GM12878 (cell line): ENCODE measurements at regions not wholly inside any gene's neighbourhood (a gene's known extent, or its start where the extent isn't known, plus 50 kb on each side); places are given as distances from the start of the nearest gene placed in this dataset.
"Not testable (repeated sequence)": the region's sequence is repeated elsewhere in the genome, so short reads cannot be mapped to it uniquely, and the experiment has no call there.

ENCODE experiments used
- ATAC-seq: fragments of 200-7000 bp; cut with Tn5 transposase; 3 replicates; pipeline ENCODE4 v1.9.1; 2020; ENCODE audit warnings: mild to moderate bottlenecking, moderate library complexity
- BruUV-seq: library from RNA; stranded (reverse); fragments of 400-500 nt; replicated peaks from 2 replicates; lab custom pipeline; 2021; lab: Mats Ljungman, UMichigan
- CTCF ChIA-PET: fragments of 300-600 bp; sonication (Branson Sonifier 250); formaldehyde crosslinking; extraction: SDS; loops from one replicate; lab custom pipeline; 2021; ENCODE audit warnings: inconsistent platforms; lab: Yijun Ruan, JAX
- POLR2A ChIA-PET: fragments of 350-600 bp; formaldehyde crosslinking; extraction: SDS; loops from one replicate; lab custom pipeline; 2021; ENCODE audit warnings: inconsistent platforms; lab: Charles Lee
- RAD21 ChIA-PET: fragments of 300-600 bp; sonication (Branson Sonifier 250); formaldehyde crosslinking; loops from one replicate; lab custom pipeline; 2023; ENCODE audit warnings: antibody characterized with exemption; ENCODE audit not compliant: unreplicated experiment; lab: Charles Lee
- SMC1A ChIA-PET: fragments of 300-600 bp; sonication (Branson Sonifier 250); formaldehyde crosslinking; loops from one replicate; lab custom pipeline; 2023; ENCODE audit not compliant: unreplicated experiment, uncharacterized antibody; lab: Charles Lee
- DNase-seq: peaks from one replicate; pipeline ENCODE4 v3.0.0-alpha.2; 2011; ENCODE audit warnings: low read depth, low spot score
- FAIRE-seq: peaks from 3 replicates; lab custom pipeline; 2011; peaks lifted over from hg19 to GRCh38; lab: Jason Lieb, UNC
- H2AFZ ChIP-seq: 2 replicates; pipeline ENCODE4 v1.6.0; 2011; ENCODE audit warnings: low read depth, low read length, control low read depth; ENCODE audit not compliant: control insufficient read depth
- H3K27ac ChIP-seq: 2 replicates; pipeline ENCODE4 v1.5.1; 2011; ENCODE audit warnings: control low read depth; ENCODE audit not compliant: control insufficient read depth, insufficient read depth
- H3K27me3 ChIP-seq, 2 experiments: replicated peaks in 1 of 2; 2 replicates each; pipeline versions ENCODE4 v1.6.0 to v1.6.1; 2011; ENCODE audit warnings: low read length in 1 of 2; ENCODE audit not compliant: control insufficient read depth in 2 of 2, insufficient read depth in 2 of 2
- H3K36me3 ChIP-seq, 2 experiments: 2 replicates each; pipeline ENCODE4 v1.5.1; 2011; ENCODE audit warnings: low read length in 1 of 2; ENCODE audit not compliant: control insufficient read depth in 2 of 2, insufficient read depth in 2 of 2
- H3K4me1 ChIP-seq: 2 replicates; pipeline ENCODE4 v1.6.1; 2011; ENCODE audit warnings: mild to moderate bottlenecking, low read length, moderate library complexity, mixed read lengths; ENCODE audit not compliant: control insufficient read depth, insufficient read depth
- H3K4me2 ChIP-seq: 2 replicates; pipeline ENCODE4 v1.6.0; 2011; ENCODE audit warnings: control low read depth; ENCODE audit not compliant: control insufficient read depth, insufficient read depth
- H3K4me3 ChIP-seq: fragments of 200-600 bp; sonication (generic); 2 replicates; pipeline ENCODE4 v1.5.1; 2016
- H3K79me2 ChIP-seq: 2 replicates; pipeline ENCODE4 v1.6.0; 2011; ENCODE audit warnings: low read length; ENCODE audit not compliant: control insufficient read depth, insufficient read depth
- H3K9ac ChIP-seq: 2 replicates; pipeline ENCODE4 v1.8.0; 2011; ENCODE audit warnings: low read length, control low read depth, mixed read lengths; ENCODE audit not compliant: control insufficient read depth, insufficient read depth
- H3K9me3 ChIP-seq: replicated peaks from 3 replicates; pipeline ENCODE4 v1.5.1; 2011; ENCODE audit warnings: mild to moderate bottlenecking, low read length; ENCODE audit not compliant: control insufficient read depth, insufficient read depth
- H4K20me1 ChIP-seq: 2 replicates; pipeline ENCODE4 v1.6.0; 2011; ENCODE audit not compliant: control insufficient read depth, insufficient read depth
- BHLHE40 ChIP-seq, 2 experiments: fragments of 450-650 bp in 1 of 2; IDR thresholded peaks; 2 replicates each; pipeline ENCODE4 v1.6.1; 2011 to 2017; ENCODE audit warnings: low read depth in 2 of 2, borderline replicate concordance in 1 of 2, improper control_type of control experiment in 1 of 2, low read length in 1 of 2, mild to moderate bottlenecking in 1 of 2
- BMI1 ChIP-seq: fragments of 450-650 bp; IDR thresholded peaks from 2 replicates; pipeline ENCODE4 v1.6.1; 2016; ENCODE audit warnings: mild to moderate bottlenecking, moderate library complexity, borderline replicate concordance
- DPF2 ChIP-seq: fragments of 450-650 bp; IDR thresholded peaks from 2 replicates; pipeline ENCODE4 v1.6.1; 2017; ENCODE audit warnings: mild to moderate bottlenecking
- ELK1 ChIP-seq: IDR thresholded peaks from 2 replicates; pipeline ENCODE4 v1.6.1; 2012; ENCODE audit warnings: low read depth, low read length, improper control_type of control experiment
- ESRRA ChIP-seq: IDR thresholded peaks from 2 replicates; pipeline ENCODE4 v1.6.1; 2012; ENCODE audit warnings: mild to moderate bottlenecking, low read length, improper control_type of control experiment
- ETV6 ChIP-seq, 2 experiments: fragments of 450-650 bp in 1 of 2; IDR thresholded peaks in 1 of 2; conservative IDR thresholded peaks in 1 of 2; 2 replicates each; pipeline ENCODE4 v1.6.1; 2014; ENCODE audit warnings: antibody characterized with exemption in 1 of 2, borderline replicate concordance in 1 of 2, low read depth in 1 of 2, mild to moderate bottlenecking in 1 of 2, moderate library complexity in 1 of 2
- KLF5 ChIP-seq: fragments of 450-650 bp; IDR thresholded peaks from 2 replicates; pipeline ENCODE4 v1.6.1; 2014; ENCODE audit warnings: mild to moderate bottlenecking; ENCODE audit not compliant: partially characterized antibody
- MAX ChIP-seq: IDR thresholded peaks from 2 replicates; pipeline ENCODE4 v1.6.1; 2012; ENCODE audit warnings: low read depth, low read length, improper control_type of control experiment
- PAX5 ChIP-seq: IDR thresholded peaks from 2 replicates; pipeline ENCODE4 v1.6.1; 2011; ENCODE audit warnings: low read depth, low read length, borderline replicate concordance
- POLR2AphosphoS5 ChIP-seq: IDR thresholded peaks from 2 replicates; pipeline ENCODE4 v1.6.1; 2011; ENCODE audit warnings: mild to moderate bottlenecking, low read length, inconsistent platforms
- RAD51 ChIP-seq: fragments of 450-650 bp; IDR thresholded peaks from 2 replicates; pipeline ENCODE4 v1.6.1; 2016; ENCODE audit warnings: moderate library complexity, mild to moderate bottlenecking, inconsistent platforms
- SMAD1 ChIP-seq: fragments of 450-650 bp; IDR thresholded peaks from 2 replicates; pipeline ENCODE4 v1.6.1; 2018; ENCODE audit warnings: mild to moderate bottlenecking, low read depth; ENCODE audit not compliant: partially characterized antibody
- SMAD5 ChIP-seq: IDR thresholded peaks from 2 replicates; pipeline ENCODE4 v1.6.1; 2016; ENCODE audit warnings: antibody characterized with exemption, low read depth
- SMC3 ChIP-seq: IDR thresholded peaks from 2 replicates; pipeline ENCODE4 v1.6.1; 2011; ENCODE audit warnings: low read length, improper control_type of control experiment, borderline replicate concordance
- TARDBP ChIP-seq: IDR thresholded peaks from 2 replicates; pipeline ENCODE4 v1.6.1; 2016; ENCODE audit warnings: borderline replicate concordance
- TCF12 ChIP-seq: IDR thresholded peaks from 2 replicates; pipeline ENCODE4 v1.6.1; 2011; ENCODE audit warnings: low read depth, mild to moderate bottlenecking, low read length
- TCF3 ChIP-seq: IDR thresholded peaks from 2 replicates; pipeline ENCODE4 v1.6.1; 2012; ENCODE audit warnings: low read depth, mild to moderate bottlenecking, low read length, borderline replicate concordance; ENCODE audit not compliant: insufficient read depth
- ZSCAN29 ChIP-seq: fragments of 450-650 bp; IDR thresholded peaks from 2 replicates; pipeline ENCODE4 v1.6.1; 2017; ENCODE audit warnings: mild to moderate bottlenecking, moderate library complexity
- WGBS: methylation state at CpG from one replicate; pipeline ENCODE4 v1.1.6; 2016; ENCODE audit warnings: low lambda C conversion rate; ENCODE audit not compliant: insufficient replicate concordance, insufficient coverage; ENCODE audit errors: missing lambda C conversion rate; 5-methylcytosine and 5-hydroxymethylcytosine counted together
- in situ Hi-C: fragments of 300-500 bp; cut with MboI; formaldehyde crosslinking; loops from 9 replicates; pipeline ENCODE4 v1.14.3; 2018; ENCODE audit warnings: mixed read lengths
- intact Hi-C: fragments of 100-400 bp; cut with micrococcal nuclease; formaldehyde crosslinking; loops from one replicate; pipeline ENCODE4 v1.14.2; 2022; ENCODE audit not compliant: unreplicated experiment

DNA sequence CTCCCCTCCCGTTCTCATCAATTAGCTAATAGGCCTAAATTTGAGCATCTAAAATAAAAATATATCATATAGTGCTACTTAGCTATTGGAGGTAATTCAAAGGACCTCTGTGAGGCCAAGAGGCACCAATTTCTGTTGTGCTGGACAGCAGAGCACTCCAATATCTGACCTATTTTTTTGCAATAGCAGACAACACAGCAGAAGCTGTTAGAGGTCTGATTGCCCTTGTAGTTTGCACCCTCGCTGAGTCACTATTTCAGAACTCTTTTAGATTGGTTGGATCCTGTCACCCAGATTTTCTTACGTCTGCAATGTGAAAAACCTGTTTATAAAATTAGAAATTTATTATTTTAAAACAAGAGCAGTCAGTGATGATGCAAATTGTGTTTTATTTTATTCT is 184.1 kb downstream of the CEP135 start:
- RAD21 ChIA-PET: no interaction called here
- Histone ChIP-seq H3K9me3 (no peaks in the 10 kb centered on the region), H2AFZ (no peak overlapping the region), H4K20me1 (no peaks in the 10 kb centered on the region), H3K4me3 (no peak overlapping the region), H3K4me2 (no peak overlapping the region), H3K36me3 (no peaks in the 10 kb centered on the region), H3K27me3 (no peaks in the 10 kb centered on the region), H3K79me2 (no peaks in the 10 kb centered on the region), H3K9ac (no peak overlapping the region), H3K27ac (no peak overlapping the region), H3K4me1 (no peaks in the 10 kb centered on the region)
- TF ChIP-seq BHLHE40 (IDR thresholded peaks at IDR 0.05; ENCODE audit: borderline replicate concordance in 1 of 2, low read depth in 2 of 2, low read length in 1 of 2) (no peak), ZSCAN29 (no peak), ETV6 (conservative IDR thresholded peaks at IDR 0.05 in 1 of 2, IDR thresholded peaks at IDR 0.05 in 1 of 2; ENCODE audit: borderline replicate concordance in 1 of 2, low read depth in 1 of 2) (no peak), PAX5 (no peak), SMC3 (no peak), ELK1 (no peak), TCF12 (no peak), POLR2AphosphoS5 (no peak), KLF5 (no peak), TARDBP (no peak), ESRRA (no peak), SMAD5 (no peak), TCF3 (no peak), SMAD1 (no peak), DPF2 (no peak), BMI1 (no peak), RAD51 (no peak), MAX (no peak)
- SMC1A ChIA-PET: interaction anchor here (1.2 kb wide), 1 partner anchor 12 kb away, joined by 5 read pairs; no protein-coding TSS in a partner anchor
- WGBS: 0% methylated on average over 3 of the region's 3 CpGs
- FAIRE-seq (no peak), ATAC-seq (no peak), DNase-seq (no peak)
- CTCF ChIA-PET: interaction anchor here (1.2 kb wide), 1 partner anchor 17 kb away, joined by 3 read pairs; no protein-coding TSS in a partner anchor
- intact Hi-C loops (no loop called here), in situ Hi-C loops (no loop called here)
- no TSS peak for BruUV-seq
- POLR2A ChIA-PET: no interaction called here

GRCh38 chr4:56132188-56132587 is 183.4 kb downstream of the CEP135 start:
- BruUV-seq, CTCF ChIA-PET, H4K20me1 ChIP-seq, H3K4me2 ChIP-seq, H3K79me2 ChIP-seq, H3K9me3 ChIP-seq, H3K4me3 ChIP-seq, RAD21 ChIA-PET, SMC1A ChIA-PET, POLR2A ChIA-PET, intact Hi-C loops, in situ Hi-C loops, H2AFZ ChIP-seq, H3K9ac ChIP-seq, H3K27ac ChIP-seq, H3K4me1 ChIP-seq, FAIRE-seq, ATAC-seq, H3K36me3 ChIP-seq, H3K27me3 ChIP-seq, DNase-seq: not testable (repeated sequence)
- WGBS: 27% methylated on average over 5 of the region's 5 CpGs
